GM21717 (cell line): ENCODE measurements at regions not wholly inside any gene's neighbourhood (a gene's known extent, or its start where the extent isn't known, plus 50 kb on each side); places are given as distances from the start of the nearest gene placed in this dataset.

Source experiments
- ATAC-seq: cut with Tn5 transposase; IDR thresholded peaks from one replicate; pipeline ENCODE4 v1.9.1; 2021; ENCODE audit warnings: mild to moderate bottlenecking, moderate library complexity; ENCODE audit not compliant: unreplicated experiment

GRCh38 chr18:24561369-24561965, 101.0 kb downstream of the HRH4 start:
- no peak for ATAC-seq

GRCh38 chr18:24567199-24567598, 106.8 kb downstream of the HRH4 start:
- ATAC-seq = no peak

DNA sequence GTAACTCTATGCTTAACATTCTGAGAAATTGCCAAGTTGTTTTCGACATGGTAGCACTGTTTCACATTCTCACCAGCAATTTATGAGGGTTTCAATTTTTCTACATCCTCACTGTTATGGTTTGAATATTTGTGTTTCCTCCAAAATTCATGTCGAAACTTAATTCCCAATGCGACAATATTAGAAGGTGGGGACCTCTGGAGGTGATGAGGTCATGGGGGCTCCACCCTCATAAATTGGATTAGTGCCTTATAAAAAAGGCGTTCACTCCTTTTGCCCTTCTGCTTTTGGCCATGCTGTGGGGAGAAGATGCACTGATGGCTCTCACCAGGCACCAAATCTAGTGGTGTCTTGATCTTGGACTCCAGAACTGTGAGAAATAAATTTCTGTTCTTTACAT, 110.3 kb downstream of the HRH4 start:
- no peak for ATAC-seq

DNA sequence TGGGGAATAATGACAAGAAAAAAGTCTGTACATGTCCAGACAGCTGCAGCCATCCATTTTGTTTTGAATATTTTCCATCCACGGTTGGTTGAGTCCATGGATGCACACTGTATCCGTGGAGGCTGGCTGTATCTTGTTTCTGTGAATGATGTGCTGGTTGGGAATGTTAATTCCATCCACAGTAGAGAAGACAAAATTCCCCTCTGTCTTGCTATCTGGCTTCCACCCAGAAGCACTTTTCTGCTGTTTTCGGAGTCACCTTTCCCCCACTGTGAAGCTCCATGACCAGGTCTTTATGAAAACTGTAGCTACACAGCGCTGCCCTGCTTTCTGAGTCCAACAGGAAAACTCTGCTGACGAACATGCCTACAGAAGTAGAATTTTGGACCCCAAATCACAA, 122.3 kb downstream of the HRH4 start:
- no peak for ATAC-seq

- no peak for ATAC-seq
Measured at GRCh38 chr18:24584205-24584604, 123.8 kb downstream of the HRH4 start.

DNA sequence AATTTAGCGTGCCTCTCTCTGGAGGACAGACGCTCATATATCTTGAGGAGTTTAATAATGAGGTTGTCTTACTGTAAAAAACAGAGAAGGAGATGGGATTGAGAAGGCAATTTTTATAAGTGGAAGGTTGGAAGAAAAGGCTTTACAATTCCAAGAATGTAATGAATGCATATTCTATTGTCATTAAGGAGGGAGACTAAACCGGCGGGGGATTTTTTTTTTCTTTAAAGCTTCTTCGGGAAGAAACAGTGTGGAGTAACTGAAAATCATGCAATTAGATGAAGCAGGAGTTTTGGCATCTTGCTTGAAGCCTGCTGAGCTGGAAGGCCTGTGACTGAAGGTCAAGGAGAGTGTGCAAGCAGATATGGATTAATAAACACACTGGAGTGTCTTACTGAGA, 124.4 kb downstream of the HRH4 start:
- ATAC-seq = no peak

- ATAC-seq = no peak
Measured at GRCh38 chr18:24585996-24586566, 125.6 kb downstream of the HRH4 start.

- no peak for ATAC-seq
Measured at GRCh38 chr18:24586662-24587360, 126.4 kb downstream of the HRH4 start.

DNA sequence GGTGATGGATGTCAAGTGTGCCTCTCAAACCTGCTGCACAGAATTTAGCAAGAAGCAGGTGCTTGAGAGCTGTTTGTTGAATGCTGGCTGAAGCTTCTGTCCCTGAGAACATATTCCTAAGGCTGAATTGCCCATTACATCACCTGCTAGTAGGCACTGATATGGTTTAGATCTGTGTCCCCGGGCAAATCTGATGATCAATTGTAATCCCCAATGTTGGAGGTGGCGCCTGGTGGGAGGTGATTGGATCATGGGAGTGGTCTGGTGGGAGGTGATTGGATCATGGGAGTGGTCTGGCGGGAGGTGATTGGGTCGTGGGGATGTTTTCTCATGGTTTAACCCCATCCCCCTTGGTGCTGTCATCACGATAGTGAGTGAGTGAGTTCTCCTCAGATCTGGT, 128.0 kb downstream of the HRH4 start:
- ATAC-seq = no peak

DNA sequence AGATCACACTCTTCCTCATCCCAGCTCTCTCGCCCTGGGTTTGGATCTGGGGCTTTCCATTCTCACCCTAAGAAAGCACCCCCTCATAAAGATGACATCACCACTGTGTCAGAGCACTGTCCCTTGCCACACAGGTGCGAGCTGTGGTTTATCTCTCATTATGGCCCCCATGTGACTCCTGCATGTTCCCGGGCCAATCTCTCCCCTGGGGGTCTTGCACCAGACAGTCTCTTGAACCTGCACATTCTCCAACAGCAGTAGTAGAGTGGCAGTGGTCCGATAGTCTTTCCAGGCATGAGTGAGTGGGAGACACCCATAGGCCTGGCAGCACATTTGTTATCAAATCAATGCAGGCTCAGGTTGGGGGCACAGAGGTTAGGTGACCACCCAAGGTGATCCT, 130.5 kb downstream of the HRH4 start:
- ATAC-seq = no peak

DNA sequence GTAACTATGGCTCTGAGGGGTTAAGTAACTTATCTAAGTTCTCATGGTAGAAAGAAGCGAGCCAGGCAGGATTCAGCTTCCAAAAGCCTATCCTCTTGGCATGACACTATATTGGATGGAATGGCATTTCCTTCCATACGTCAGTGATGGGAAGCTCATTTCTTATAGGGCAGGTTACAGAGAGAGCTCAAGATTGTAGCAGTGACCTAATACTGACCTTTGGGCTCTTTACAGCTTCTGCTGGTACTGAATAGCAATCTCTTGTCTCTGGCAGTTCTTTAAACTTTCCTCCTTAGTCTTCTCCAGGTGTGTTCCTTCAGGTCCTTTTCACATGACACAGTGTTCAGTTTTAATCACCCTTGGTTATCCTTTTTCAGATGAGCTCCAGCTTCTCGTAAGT, 133.0 kb downstream of the HRH4 start:
- ATAC-seq = no peak

- no peak for ATAC-seq
Measured at GRCh38 chr18:24593886-24594285, 133.4 kb downstream of the HRH4 start.

- no peak for ATAC-seq
Measured at GRCh38 chr18:24595561-24596031, 135.2 kb downstream of the HRH4 start.

GRCh38 chr18:24600076-24600654, 139.7 kb downstream of the HRH4 start:
- ATAC-seq = no peak

DNA sequence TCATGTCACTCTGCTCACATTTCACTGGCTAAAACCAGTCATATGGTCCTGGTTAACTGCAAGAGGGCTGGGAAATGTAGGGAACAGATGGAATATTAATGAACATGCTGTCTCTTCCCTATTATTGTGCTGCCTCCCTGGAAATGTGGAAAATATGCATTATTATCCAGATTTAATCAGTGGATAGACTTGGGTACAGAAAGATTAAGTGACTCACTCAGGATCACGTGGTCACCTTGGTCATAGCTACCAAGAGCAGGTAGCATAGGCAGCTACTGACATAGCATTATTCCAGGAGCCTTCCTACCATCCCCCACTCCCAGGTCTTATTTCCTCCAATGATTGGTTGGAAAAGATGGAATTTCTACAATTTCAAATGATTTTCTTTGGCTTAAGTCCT, 141.1 kb downstream of the HRH4 start:
- ATAC-seq = no peak

GRCh38 chr18:24602201-24602600, 141.8 kb downstream of the HRH4 start:
- no peak for ATAC-seq

GRCh38 chr18:24603151-24603550, 142.7 kb downstream of the HRH4 start:
- no peak for ATAC-seq

DNA sequence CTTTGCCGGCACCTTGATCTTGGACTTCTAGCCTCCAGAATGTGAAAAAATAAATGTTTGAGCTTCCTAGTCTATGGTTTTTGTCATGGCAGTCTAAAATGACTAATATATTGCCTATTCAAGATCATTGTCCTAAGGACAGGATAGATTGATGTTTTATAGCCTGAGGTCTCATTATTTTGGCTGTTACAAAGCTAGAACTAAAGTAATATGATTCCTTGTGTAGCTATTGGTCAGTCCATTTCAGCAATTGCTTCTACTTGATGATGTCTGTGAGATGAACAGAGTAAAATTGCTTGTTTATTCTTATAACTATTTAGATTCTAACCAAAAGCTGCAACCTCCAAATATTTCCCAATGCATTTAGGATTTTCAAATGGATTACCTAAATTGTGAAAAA, 145.0 kb downstream of the HRH4 start:
- no peak for ATAC-seq

DNA sequence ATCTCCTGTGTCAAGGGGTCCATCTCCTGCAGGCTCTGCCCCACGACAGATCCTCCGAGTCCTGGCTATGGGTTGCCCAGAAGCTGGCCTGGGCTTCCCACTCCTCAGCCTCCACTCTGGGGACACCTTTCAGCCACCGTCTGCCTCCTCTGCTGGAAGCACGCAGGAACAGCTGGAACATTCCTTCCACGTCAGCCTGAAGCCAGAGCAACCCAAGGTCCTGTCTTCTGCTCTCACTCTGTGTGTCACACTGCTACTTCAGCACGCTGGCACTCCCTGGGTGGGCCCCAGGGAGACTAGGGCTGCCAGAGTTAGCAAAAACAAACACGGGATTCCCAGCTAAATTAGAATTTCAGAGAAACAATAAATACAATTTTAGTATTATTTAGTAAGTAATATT, 148.8 kb downstream of the HRH4 start:
- no peak for ATAC-seq

- ATAC-seq = no peak
Measured at GRCh38 chr18:24611075-24611474, 150.6 kb downstream of the HRH4 start.

DNA sequence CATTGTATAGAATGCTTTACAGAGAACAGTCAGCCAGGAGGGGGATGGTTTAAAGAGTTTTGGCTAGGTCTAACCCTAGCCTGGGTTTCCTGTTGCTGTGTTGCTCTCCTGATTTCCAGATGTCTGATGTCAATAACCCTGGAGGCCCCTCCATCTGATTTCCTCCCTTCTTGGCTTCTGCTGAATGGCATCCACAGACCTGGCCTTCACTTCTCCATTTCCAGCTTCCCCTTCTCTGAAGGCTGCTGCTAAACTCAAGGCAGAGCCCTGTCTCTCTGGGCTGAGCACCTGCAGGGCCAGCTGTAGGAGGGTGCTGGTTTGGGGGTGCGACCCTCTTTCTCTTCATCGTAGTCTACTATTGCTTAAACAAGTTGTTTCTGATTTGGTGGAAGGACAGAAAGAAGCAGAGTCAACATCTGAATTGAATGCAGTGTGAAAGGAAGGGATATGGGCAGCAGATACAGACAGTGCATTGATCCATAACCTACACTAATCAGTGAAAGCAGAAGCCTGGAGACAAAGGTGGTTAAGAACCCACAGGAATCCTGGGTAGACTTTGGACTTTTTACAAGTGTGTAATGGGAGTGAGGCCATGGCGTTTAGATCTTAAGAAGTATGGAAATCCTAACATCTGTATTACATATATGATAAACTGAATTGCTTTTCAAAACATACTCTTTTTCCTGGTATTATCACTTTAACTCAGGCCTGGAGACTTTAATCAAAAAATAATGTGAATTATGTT, 153.6 kb downstream of the HRH4 start:
- ATAC-seq = no peak
